GM23248 (cell line): ENCODE measurements at regions not wholly inside any gene's neighbourhood (a gene's known extent, or its start where the extent isn't known, plus 50 kb on each side); places are given as distances from the start of the nearest gene placed in this dataset.

Experiments
- EZH2 ChIP-seq: fragments of 200-600 bp; sonication (generic); IDR thresholded peaks from 2 replicates; pipeline ENCODE4 v1.6.1; 2018; ENCODE audit warnings: antibody characterized with exemption, mild to moderate bottlenecking; ENCODE audit not compliant: insufficient read depth, poor library complexity, severe bottlenecking
- EZH2phosphoT487 ChIP-seq: fragments of 200-600 bp; sonication (generic); IDR thresholded peaks from 2 replicates; pipeline ENCODE4 v1.6.1; 2018; ENCODE audit warnings: antibody characterized with exemption, moderate library complexity, mild to moderate bottlenecking, low read depth; ENCODE audit not compliant: insufficient read depth

DNA sequence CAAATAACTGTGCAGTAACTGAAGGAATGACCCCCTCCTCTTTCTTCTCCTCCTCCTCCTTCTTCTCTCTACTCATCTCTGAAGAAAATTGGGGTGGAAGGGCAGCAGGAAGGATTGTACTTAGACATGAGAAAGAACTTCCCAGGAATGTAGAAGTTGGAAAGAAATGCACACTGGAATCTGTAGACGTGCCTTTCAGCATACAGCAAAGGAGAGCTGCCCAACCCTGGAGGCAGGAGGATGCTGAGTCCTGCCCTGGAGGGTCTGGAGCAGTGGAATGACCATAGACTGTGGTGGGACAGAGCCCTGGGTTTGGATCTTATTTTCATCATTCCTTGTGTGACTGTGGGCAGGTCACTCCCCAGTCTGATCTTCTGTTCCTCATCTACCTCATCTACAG lies 80.1 kb downstream of the PJA1 start:
- TF ChIP-seq EZH2 (no peak), EZH2phosphoT487 (no peak)
